HepG2 (cell line): ENCODE measurements at regions not wholly inside any gene's neighbourhood (a gene's known extent, or its start where the extent isn't known, plus 50 kb on each side); places are given as distances from the start of the nearest gene placed in this dataset.

ENCODE experiments used
- ATAC-seq: fragments of 200-7000 bp; cut with Tn5 transposase; 3 replicates; pipeline ENCODE4 v1.9.1; 2020; ENCODE audit warnings: mild to moderate bottlenecking, moderate library complexity
- BruUV-seq: library from RNA; stranded (reverse); fragments of 400-500 nt; replicated peaks from 2 replicates; lab custom pipeline; 2021; lab: Mats Ljungman, UMichigan
- CTCF ChIA-PET: fragments of 300-600 bp; formaldehyde crosslinking; extraction: SDS; loops from one replicate; lab custom pipeline; 2021; ENCODE audit warnings: low total read pairs, inconsistent platforms, low intra/inter-chr PET ratio; lab: Yijun Ruan, JAX
- POLR2A ChIA-PET: fragments of 350-600 bp; sonication (Branson Sonifier 250); formaldehyde crosslinking; loops from one replicate; lab custom pipeline; 2020; ENCODE audit warnings: antibody characterized with exemption, inconsistent platforms; lab: Yijun Ruan, JAX
- DNase-seq: peaks from one replicate; pipeline ENCODE4 v3.0.0-alpha.2; 2015; ENCODE audit warnings: low spot score
- FAIRE-seq: peaks from 3 replicates; lab custom pipeline; 2011; peaks lifted over from hg19 to GRCh38; lab: Jason Lieb, UNC
- H2AFZ ChIP-seq: one replicate; pipeline ENCODE4 v1.6.1; 2011; ENCODE audit warnings: low read length, inconsistent platforms
- H3K27ac ChIP-seq: fragments of 300-600 bp; 3 replicates; pipeline ENCODE4 v1.8.0; 2011; ENCODE audit warnings: mixed run types, mild to moderate bottlenecking, mixed read lengths, low read length, inconsistent platforms; ENCODE audit not compliant: insufficient read depth; ENCODE audit errors: extremely low read length
- H3K27me3 ChIP-seq, 2 experiments: fragments of 200-600 bp in 1 of 2; 2 replicates in 1 of 2; 3 replicates in 1 of 2; pipeline versions ENCODE4 v1.6.0 to v1.8.0; 2011; ENCODE audit warnings: low read length in 2 of 2, mild to moderate bottlenecking in 2 of 2, moderate library complexity in 2 of 2, inconsistent platforms in 1 of 2; ENCODE audit not compliant: insufficient read depth in 2 of 2, control insufficient read depth in 1 of 2
- H3K36me3 ChIP-seq, 2 experiments: fragments of 200-600 bp in 1 of 2; replicated peaks in 1 of 2; 2 replicates in 1 of 2; 3 replicates in 1 of 2; pipeline versions ENCODE4 v1.5.1 to v1.8.0; 2011; ENCODE audit warnings: low read length in 2 of 2, inconsistent platforms in 1 of 2; ENCODE audit not compliant: insufficient read depth in 2 of 2, control insufficient read depth in 1 of 2
- H3K4me1 ChIP-seq: 2 replicates; pipeline ENCODE4 v1.5.1; 2012; ENCODE audit warnings: low read length, inconsistent platforms; ENCODE audit not compliant: insufficient read depth
- H3K4me2 ChIP-seq: 2 replicates; pipeline ENCODE4 v1.6.0; 2011; ENCODE audit warnings: low read depth, low read length, inconsistent platforms
- H3K4me3 ChIP-seq, 3 experiments: fragments of 200-600 bp in 1 of 3; sonication (generic), shearing (Covaris generic) in 1 of 3; replicated peaks in 1 of 3; 2 replicates each; pipeline ENCODE4 v1.5.1; 2011 to 2016; ENCODE audit warnings: low read length in 3 of 3, inconsistent platforms in 2 of 3, low read depth in 2 of 3, mild to moderate bottlenecking in 2 of 3, control low read depth in 1 of 3, mixed read lengths in 1 of 3; ENCODE audit not compliant: insufficient read depth in 1 of 3
- H3K79me2 ChIP-seq: one replicate; pipeline ENCODE4 v1.6.1; 2011; ENCODE audit warnings: low read length, inconsistent platforms; ENCODE audit not compliant: insufficient read depth
- H3K9ac ChIP-seq: 2 replicates; pipeline ENCODE4 v1.6.0; 2011; ENCODE audit warnings: mild to moderate bottlenecking, low read depth, low read length, inconsistent platforms; ENCODE audit not compliant: insufficient read depth
- H3K9me3 ChIP-seq: 2 replicates; pipeline ENCODE4 v1.5.1; 2012; ENCODE audit warnings: mild to moderate bottlenecking, low read length
- H4K20me1 ChIP-seq: 2 replicates; pipeline ENCODE4 v1.6.0; 2011; ENCODE audit warnings: inconsistent platforms, mild to moderate bottlenecking, low read length, moderate library complexity; ENCODE audit not compliant: insufficient read depth
- MEIS2 ChIP-seq: sonication (generic); formaldehyde crosslinking; IDR thresholded peaks from 2 replicates; pipeline ENCODE4 v1.9.0; 2021; ENCODE audit warnings: mild to moderate bottlenecking, missing genetic modification reagents
- NFIC ChIP-seq: IDR thresholded peaks from 2 replicates; pipeline ENCODE4 v1.6.1; 2012; ENCODE audit warnings: mild to moderate bottlenecking, low read length, inconsistent platforms
- PCBP1 ChIP-seq: fragments of 200-400 bp; formaldehyde crosslinking; IDR thresholded peaks from 2 replicates; pipeline ENCODE4 v1.6.1; 2017; ENCODE audit warnings: mild to moderate bottlenecking, low read depth, low read length, borderline replicate concordance
- SP2 ChIP-seq: sonication (generic); formaldehyde crosslinking; IDR thresholded peaks from 2 replicates; pipeline ENCODE4 v1.5.1; 2020; ENCODE audit warnings: mild to moderate bottlenecking, missing genetic modification reagents
- USF2 ChIP-seq, 2 experiments: sonication (generic) in 1 of 2; formaldehyde crosslinking in 1 of 2; IDR thresholded peaks; 2 replicates each; pipeline versions ENCODE4 v1.5.1 to v1.6.1; 2011 to 2020; ENCODE audit warnings: borderline replicate concordance in 1 of 2, low read depth in 1 of 2, low read length in 1 of 2, mild to moderate bottlenecking in 1 of 2, missing genetic modification reagents in 1 of 2, moderate library complexity in 1 of 2
- ZBTB4 ChIP-seq: sonication (generic); formaldehyde crosslinking; IDR thresholded peaks from 2 replicates; pipeline ENCODE4 v1.4.0; 2020; ENCODE audit warnings: missing genetic modification reagents, mild to moderate bottlenecking, borderline replicate concordance
- ZBTB49 ChIP-seq: sonication (generic); formaldehyde crosslinking; IDR thresholded peaks from 2 replicates; pipeline ENCODE4 v1.4.0; 2020; ENCODE audit warnings: missing genetic modification reagents, borderline replicate concordance
- ZMYM3 ChIP-seq: sonication (generic); formaldehyde crosslinking; IDR thresholded peaks from 2 replicates; pipeline ENCODE4 v1.5.1; 2020; ENCODE audit warnings: mild to moderate bottlenecking, missing genetic modification reagents
- ZNF672 ChIP-seq: sonication (generic); formaldehyde crosslinking; IDR thresholded peaks from 2 replicates; pipeline ENCODE4 v1.8.1; 2022; ENCODE audit warnings: missing genetic modification reagents
- WGBS: methylation state at CpG from one replicate; pipeline ENCODE4 v1.1.6; 2017; ENCODE audit warnings: low lambda C conversion rate; 5-methylcytosine and 5-hydroxymethylcytosine counted together
- in situ Hi-C: cut with HindIII; loops from 2 replicates; pipeline ENCODE4 v1.10.0; 2017; ENCODE audit warnings: low pct_unique_long_range_greater_than_20kb; ENCODE audit not compliant: extremely low pct_ligation_motif_present
- intact Hi-C: fragments of 100-400 bp; cut with micrococcal nuclease; formaldehyde crosslinking; loops from one replicate; pipeline ENCODE4 v1.10.0; 2022; ENCODE audit not compliant: unreplicated experiment

- no peak for FAIRE-seq
- Histone ChIP-seq H3K27ac (no peak overlapping the region), H3K9me3 (no peaks in the 10 kb centered on the region)
Measured at GRCh38 chr10:4186849-4187540, 402.0 kb upstream of the KLF6 start.

GRCh38 chr10:4183761-4184261 lies 398.8 kb upstream of the KLF6 start:
- CTCF ChIA-PET = no interaction called here
- intact Hi-C loops = no loop called here
- no TSS peak for BruUV-seq
- TF ChIP-seq SP2 (no peak), MEIS2 (no peak), ZMYM3 (CRISPR knock-in tag) (no peak), ZBTB4 (CRISPR knock-in tag) (no peak), ZBTB49 (CRISPR knock-in tag) (no peak), USF2 (IDR thresholded peaks at IDR 0.05; ENCODE audit: low read depth, low read length) (no peak), USF2 (CRISPR knock-in tag; IDR thresholded peaks at IDR 0.05; ENCODE audit: borderline replicate concordance) (no peak)

More at GRCh38 chr10:4186849-4187540, 402.0 kb upstream of the KLF6 start:
- H3K4me3 ChIP-seq = no peak overlapping the region
- H3K36me3 ChIP-seq = no peaks in the 10 kb centered on the region
- BruUV-seq = no TSS peak
- no peak for DNase-seq
- no peak overlapping the region for H3K9ac ChIP-seq
- intact Hi-C loops = no loop called here
- TF ChIP-seq ZNF672 (CRISPR knock-in tag) (no peak), PCBP1 (no peak), NFIC (no peak)
- TF ChIP-seq, all 625 proteins: peak for 0
- no peaks in the 10 kb centered on the region for H3K79me2 ChIP-seq
- H2AFZ ChIP-seq = no peak overlapping the region
- no peaks in the 10 kb centered on the region for H3K4me1 ChIP-seq
- in situ Hi-C loops = no loop called here
- no peak for ATAC-seq
- ChIA-PET CTCF (no interaction called here), POLR2A (no interaction called here)
- 36% methylated on average over 12 of the region's 12 CpGs for WGBS
- H3K4me2 ChIP-seq = no peak overlapping the region
- no peaks in the 10 kb centered on the region for H4K20me1 ChIP-seq
- peaks cover 2 to 24% of the 10 kb centered on the region in 2 experiments; a peak in 3 of 5 replicates for H3K27me3 ChIP-seq

More at GRCh38 chr10:4183761-4184261, 398.8 kb upstream of the KLF6 start:
- FAIRE-seq (no peak), DNase-seq (no peak), ATAC-seq (no peak)
- Histone ChIP-seq H3K4me1 (no peaks in the 10 kb centered on the region), H3K27ac (no peak overlapping the region), H4K20me1 (no peaks in the 10 kb centered on the region), H2AFZ (no peak overlapping the region), H3K4me2 (no peak overlapping the region), H3K27me3 (peaks cover 2 to 24% of the 10 kb centered on the region in 2 experiments; a peak in 3 of 5 replicates), H3K36me3 (no peaks in the 10 kb centered on the region), H3K9ac (no peak overlapping the region), H3K79me2 (no peaks in the 10 kb centered on the region), H3K4me3 (no peak overlapping the region), H3K9me3 (no peaks in the 10 kb centered on the region)
- in situ Hi-C loops = no loop called here
- POLR2A ChIA-PET = no interaction called here
- 18% methylated on average over 3 of the region's 3 CpGs for WGBS
